CD14-positive monocyte (primary cell): ENCODE measurements at regions not wholly inside any gene's neighbourhood (a gene's known extent, or its start where the extent isn't known, plus 50 kb on each side); places are given as distances from the start of the nearest gene placed in this dataset.

Experiments
- DNase-seq, 3 donors: peaks; one replicate each; pipeline ENCODE4 v3.0.0-alpha.2; 2011 to 2022
- H2AFZ ChIP-seq: 2 replicates; pipeline ENCODE4 v1.6.0; 2012; ENCODE audit warnings: mild to moderate bottlenecking, low read depth, low read length, inconsistent platforms; ENCODE audit not compliant: insufficient read depth, poor library complexity, severe bottlenecking
- H3K27ac ChIP-seq, 2 donors: 1 replicate in 1 of 2; 2 replicates in 1 of 2; pipeline ENCODE4 v1.5.1; 2012 to 2013; ENCODE audit warnings: low read length in 2 of 2, control low read depth in 1 of 2, inconsistent platforms in 1 of 2, low read depth in 1 of 2, mild to moderate bottlenecking in 1 of 2
- H3K27me3 ChIP-seq, 2 donors: one replicate each; pipeline versions ENCODE4 v1.6.0 to v1.6.1; 2011 to 2013; ENCODE audit warnings: low read length in 2 of 2; ENCODE audit not compliant: control insufficient read depth in 2 of 2, insufficient read depth in 2 of 2
- H3K36me3 ChIP-seq, 2 donors: replicated peaks in 1 of 2; 1 replicate in 1 of 2; 2 replicates in 1 of 2; pipeline versions ENCODE4 v1.5.1 to v1.6.1; 2012 to 2013; ENCODE audit warnings: low read length in 2 of 2, control low read depth in 1 of 2, inconsistent platforms in 1 of 2, mild to moderate bottlenecking in 1 of 2; ENCODE audit not compliant: insufficient read depth in 2 of 2, control insufficient read depth in 1 of 2
- H3K4me1 ChIP-seq, 2 donors: 1 replicate in 1 of 2; 2 replicates in 1 of 2; pipeline versions ENCODE4 v1.5.1 to v1.6.1; 2012 to 2013; ENCODE audit warnings: low read length in 2 of 2, control low read depth in 1 of 2, inconsistent platforms in 1 of 2, mild to moderate bottlenecking in 1 of 2, moderate library complexity in 1 of 2; ENCODE audit not compliant: insufficient read depth in 2 of 2, control insufficient read depth in 1 of 2
- H3K4me2 ChIP-seq: replicated peaks from 2 replicates; pipeline ENCODE3; 2012; ENCODE audit warnings: low read length, moderate library complexity, mild to moderate bottlenecking; ENCODE audit not compliant: poor library complexity, severe bottlenecking; ENCODE audit errors: extremely low read depth
- H3K4me3 ChIP-seq, 3 experiments: fragments of 200-600 bp in 1 of 3; sonication (generic) in 1 of 3; replicated peaks in 1 of 3; 1 replicate in 2 of 3; 2 replicates in 1 of 3; pipeline ENCODE4 v1.5.1; 2011 to 2013; ENCODE audit warnings: low read length in 3 of 3, mild to moderate bottlenecking in 3 of 3, control low read depth in 2 of 3, low read depth in 2 of 3, inconsistent platforms in 1 of 3, moderate library complexity in 1 of 3
- H3K79me2 ChIP-seq: 2 replicates; pipeline ENCODE4 v1.6.0; 2012; ENCODE audit warnings: mild to moderate bottlenecking, control low read depth, inconsistent platforms, low read length, moderate library complexity; ENCODE audit not compliant: insufficient read depth
- H3K9ac ChIP-seq: 2 replicates; pipeline ENCODE4 v1.6.0; 2017; ENCODE audit warnings: low read length, mild to moderate bottlenecking; ENCODE audit not compliant: insufficient read depth, poor library complexity, severe bottlenecking
- H3K9me3 ChIP-seq, 2 donors: replicated peaks in 1 of 2; 1 replicate in 1 of 2; 2 replicates in 1 of 2; pipeline versions ENCODE4 v1.5.1 to v1.6.1; 2012 to 2013; ENCODE audit warnings: low read length in 2 of 2, control low read depth in 1 of 2; ENCODE audit not compliant: control insufficient read depth in 1 of 2, insufficient read depth in 1 of 2
- H4K20me1 ChIP-seq: 2 replicates; pipeline ENCODE4 v1.6.0; 2012; ENCODE audit warnings: mild to moderate bottlenecking, low read length, control low read depth, moderate library complexity; ENCODE audit not compliant: insufficient read depth
- H3K27ac Mint-ChIP-seq, 7 donors: one replicate each; pipeline ENCODE4 v1.8.0; 2020; ENCODE audit warnings: mild to moderate bottlenecking in 7 of 7, mixed read lengths in 7 of 7, moderate library complexity in 6 of 7, inconsistent platforms in 2 of 7
- H3K27me3 Mint-ChIP-seq, 3 donors: one replicate each; pipeline ENCODE4 v1.8.0; 2021 to 2022; ENCODE audit warnings: low read depth in 3 of 3, mild to moderate bottlenecking in 3 of 3, mixed read lengths in 3 of 3, moderate library complexity in 3 of 3, inconsistent platforms in 1 of 3
- H3K36me3 Mint-ChIP-seq, 2 donors: one replicate each; pipeline ENCODE4 v1.8.0; 2020; ENCODE audit warnings: mixed read lengths in 2 of 2, inconsistent platforms in 1 of 2, mild to moderate bottlenecking in 1 of 2
- H3K4me1 Mint-ChIP-seq: one replicate; pipeline ENCODE4 v1.8.0; 2020; ENCODE audit warnings: mild to moderate bottlenecking, mixed read lengths
- H3K4me3 Mint-ChIP-seq, 2 donors: one replicate each; pipeline ENCODE4 v1.8.0; 2020; ENCODE audit warnings: mild to moderate bottlenecking in 2 of 2, mixed read lengths in 2 of 2, moderate library complexity in 1 of 2
- H3K9me3 Mint-ChIP-seq, 7 donors: one replicate each; pipeline ENCODE4 v1.8.0; 2020 to 2022; ENCODE audit warnings: mixed read lengths in 7 of 7, mild to moderate bottlenecking in 6 of 7, moderate library complexity in 6 of 7, inconsistent platforms in 2 of 7
- CTCF ChIP-seq: fragments of 200-600 bp; IDR thresholded peaks from one replicate; pipeline ENCODE4 v1.8.0; 2022; ENCODE audit warnings: antibody characterized with exemption, mild to moderate bottlenecking
- WGBS: methylation state at CpG from one replicate; pipeline ENCODE4 v1.1.5; 2013; ENCODE audit warnings: missing lambda C conversion rate; ENCODE audit not compliant: insufficient coverage; 5-methylcytosine and 5-hydroxymethylcytosine counted together
- intact Hi-C, 2 donors: fragments of 100-400 bp; cut with micrococcal nuclease; formaldehyde crosslinking; loops; one replicate each; pipeline versions ENCODE4 v1.15.0 to v1.15.1; 2023

GRCh38 chr2:180225118-180225517 lies 218.0 kb upstream of the CWC22 start:
- TF ChIP-seq CTCF = no peak
- no peaks in the 10 kb centered on the region for H4K20me1 ChIP-seq

DNA sequence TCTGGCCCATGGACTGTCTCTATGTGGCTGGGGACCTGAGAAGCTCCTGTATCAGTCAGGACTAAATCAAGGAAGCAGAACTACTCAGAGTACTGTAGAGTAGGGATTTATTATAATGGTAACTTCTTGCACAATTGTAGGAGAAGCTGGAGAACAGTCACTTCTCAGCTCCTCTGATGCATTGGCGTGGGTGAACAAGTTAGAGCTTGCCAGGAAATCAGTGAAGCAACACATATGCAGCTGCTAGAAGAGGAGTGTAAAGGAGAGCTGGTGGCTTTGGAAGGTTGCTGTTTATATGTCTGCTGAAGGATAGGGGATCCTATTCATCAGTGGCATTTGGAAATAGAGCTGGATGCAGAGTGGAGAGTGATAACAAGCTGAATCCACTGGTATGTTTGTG lies 215.5 kb upstream of the CWC22 start:
- peaks cover 7 to 13% of the 10 kb centered on the region in 2 donors for H3K9me3 ChIP-seq
- no peaks in the 10 kb centered on the region for H3K36me3 ChIP-seq
- intact Hi-C loops = no loop called here
- H3K9me3 Mint-ChIP-seq = peaks cover 3 to 17% (median 6%) of the 10 kb centered on the region in 7 donors
- H3K9ac ChIP-seq = no peak overlapping the region
- no peak overlapping the region for H3K4me3 Mint-ChIP-seq
- H3K27me3 Mint-ChIP-seq = peaks cover 0 to 1% (median under 1%) of the 10 kb centered on the region in 3 donors
- no peaks in the 10 kb centered on the region for H3K4me1 Mint-ChIP-seq
- H2AFZ ChIP-seq = no peak overlapping the region
- H4K20me1 ChIP-seq = no peaks in the 10 kb centered on the region
- no peak overlapping the region for H3K27ac ChIP-seq
- DNase-seq = no peak
- H3K27me3 ChIP-seq = no peaks in the 10 kb centered on the region
- H3K4me2 ChIP-seq = no peak overlapping the region
- no peaks in the 10 kb centered on the region for H3K36me3 Mint-ChIP-seq
- H3K4me3 ChIP-seq = no peak overlapping the region
- 78% methylated on average over 1 of the region's 1 CpG for WGBS
- no peak for TF ChIP-seq CTCF
- no peaks in the 10 kb centered on the region for H3K4me1 ChIP-seq
- no peaks in the 10 kb centered on the region for H3K79me2 ChIP-seq
- H3K27ac Mint-ChIP-seq = no peak overlapping the region

More at GRCh38 chr2:180225118-180225517, 218.0 kb upstream of the CWC22 start:
- Mint-ChIP-seq H3K27me3 (peaks cover 0 to 1% (median 0%) of the 10 kb centered on the region in 3 donors), H3K36me3 (no peaks in the 10 kb centered on the region), H3K4me3 (no peak overlapping the region), H3K27ac (no peak overlapping the region), H3K9me3 (peaks cover 3 to 21% (median 6%) of the 10 kb centered on the region in 7 donors), H3K4me1 (no peaks in the 10 kb centered on the region)
- H3K4me2 ChIP-seq = no peak overlapping the region
- H3K4me3 ChIP-seq = no peak overlapping the region
- no peaks in the 10 kb centered on the region for H3K79me2 ChIP-seq
- intact Hi-C loops = no loop called here
- no peaks in the 10 kb centered on the region for H3K4me1 ChIP-seq
- peaks cover 7 to 13% of the 10 kb centered on the region in 2 donors for H3K9me3 ChIP-seq
- H3K36me3 ChIP-seq = no peaks in the 10 kb centered on the region
- no peak overlapping the region for H3K9ac ChIP-seq
- H3K27me3 ChIP-seq = no peaks in the 10 kb centered on the region
- DNase-seq = no peak
- H2AFZ ChIP-seq = no peak overlapping the region
- no peak overlapping the region for H3K27ac ChIP-seq
